GM19023 (cell line): ENCODE measurements at regions not wholly inside any gene's neighbourhood (a gene's known extent, or its start where the extent isn't known, plus 50 kb on each side); places are given as distances from the start of the nearest gene placed in this dataset.

Experiments
- ATAC-seq: cut with Tn5 transposase; IDR thresholded peaks from one replicate; pipeline ENCODE4 v1.9.1; 2021; ENCODE audit warnings: mild to moderate bottlenecking, moderate library complexity; ENCODE audit not compliant: unreplicated experiment

DNA sequence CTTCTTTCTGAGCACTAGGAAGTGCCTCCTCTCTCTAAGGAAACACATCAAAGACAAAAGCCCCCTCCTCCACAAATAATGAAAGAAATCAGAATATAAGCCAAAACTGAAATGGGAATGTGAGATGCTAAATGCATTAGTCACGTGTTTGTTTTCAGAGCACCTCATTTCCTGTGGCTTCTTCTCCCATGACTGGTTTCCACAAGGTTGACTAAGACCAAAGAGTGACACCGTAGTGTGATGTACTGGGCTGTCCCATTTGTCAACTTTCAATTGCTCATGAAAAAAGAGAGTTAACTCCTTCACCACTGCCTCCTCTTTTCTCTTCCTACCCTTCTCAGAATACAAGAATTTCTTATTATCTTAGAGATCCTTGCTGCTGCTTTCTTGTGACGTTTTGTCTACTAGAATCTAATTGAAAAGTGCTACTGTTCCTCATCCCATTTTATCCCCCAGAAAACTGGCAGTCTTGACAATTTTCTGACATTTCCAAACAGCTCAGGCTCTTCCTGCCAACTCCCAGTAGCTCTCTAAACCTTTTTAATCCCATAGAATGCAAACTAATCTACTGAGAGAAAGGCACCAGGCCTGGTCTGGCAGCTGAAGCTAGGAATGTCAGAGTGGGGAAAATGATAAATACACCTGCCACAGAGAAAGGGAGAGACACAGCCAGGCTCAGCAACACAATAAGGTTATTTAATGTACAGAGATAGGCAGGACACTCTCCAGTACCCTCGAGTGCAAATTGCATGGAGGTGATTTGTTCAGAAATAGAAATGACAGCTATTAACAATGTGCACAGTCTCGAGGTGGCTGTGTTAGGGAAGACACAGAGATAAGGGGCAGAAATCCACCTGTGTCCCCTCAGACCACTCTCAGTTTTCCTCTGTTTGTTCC is 671.7 kb upstream of the NRSN1 start:
- ATAC-seq: no peak

DNA sequence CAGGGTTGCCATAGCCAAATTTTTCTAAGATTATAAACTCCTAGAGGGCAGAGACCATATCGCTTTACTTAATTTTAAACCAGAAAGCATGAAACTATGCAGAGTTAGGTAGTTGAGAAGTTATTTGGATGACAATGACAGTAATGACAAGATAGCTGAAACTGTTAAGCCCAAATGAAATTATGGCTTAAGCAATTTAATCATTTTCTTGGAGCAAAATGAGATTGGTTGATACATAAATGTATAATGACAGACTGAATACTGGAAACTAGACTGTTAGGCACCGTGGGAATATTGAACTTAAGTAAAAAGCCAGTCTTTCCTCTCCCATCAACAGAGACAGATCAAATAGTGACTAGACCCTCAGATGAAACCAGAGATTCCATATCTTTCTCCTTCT is 670.3 kb upstream of the NRSN1 start:
- ATAC-seq: no peak

DNA sequence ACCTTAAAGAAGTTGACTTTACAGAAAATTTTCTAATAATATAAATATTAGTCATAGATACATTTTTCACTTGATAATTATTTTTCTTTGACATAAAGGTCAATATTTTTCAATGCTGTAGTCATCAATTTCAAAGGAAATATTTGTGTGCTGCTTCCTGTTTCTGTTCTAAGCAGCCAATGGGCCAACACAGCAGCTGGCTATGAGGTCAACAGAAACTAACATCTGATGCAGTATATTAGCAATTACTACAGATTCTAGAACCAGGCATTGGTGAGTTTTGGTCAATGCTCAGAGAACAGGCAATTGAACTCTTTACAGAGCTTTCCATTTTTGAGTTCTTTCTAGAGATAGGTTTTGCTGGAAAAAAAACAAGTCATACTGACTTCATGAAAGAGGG is 669.6 kb upstream of the NRSN1 start:
- no peak for ATAC-seq

DNA sequence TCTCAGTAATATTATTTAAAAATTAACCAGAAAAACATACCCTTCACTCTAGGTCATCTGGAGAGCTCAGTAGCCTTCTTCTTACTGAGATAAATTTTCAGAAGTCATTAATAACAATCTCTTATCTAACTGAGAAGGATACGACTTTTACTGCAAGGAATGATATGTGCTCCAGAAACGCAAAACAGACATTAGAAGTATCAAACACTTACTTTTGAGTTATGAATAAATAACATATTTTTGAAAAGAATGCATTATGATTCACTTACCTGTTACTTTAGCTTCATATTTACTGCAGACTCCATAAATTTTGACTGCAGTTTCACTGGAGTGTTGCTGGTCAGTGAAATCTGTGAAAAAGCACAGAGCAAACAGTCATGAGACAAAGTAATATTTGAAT is 668.7 kb upstream of the NRSN1 start:
- no peak for ATAC-seq

DNA sequence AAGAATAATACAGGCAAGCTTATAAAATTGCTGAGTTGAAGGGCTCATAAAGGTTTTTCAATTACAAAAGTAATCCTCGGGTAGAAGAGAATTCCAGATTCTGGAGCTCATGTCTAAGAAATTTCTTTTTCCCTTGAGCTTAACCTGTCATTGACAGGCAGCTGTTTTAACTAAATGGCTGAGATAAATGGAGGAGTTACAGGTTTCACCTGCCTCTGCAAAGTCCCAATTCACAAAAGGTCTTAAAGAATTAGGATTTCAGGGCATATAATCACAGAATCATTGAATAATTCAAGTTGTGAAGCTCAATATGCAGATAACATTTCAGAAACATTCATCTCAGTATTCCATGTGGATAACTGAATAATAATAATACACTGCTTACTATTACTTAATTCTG is 660.1 kb upstream of the NRSN1 start:
- ATAC-seq: no peak

DNA sequence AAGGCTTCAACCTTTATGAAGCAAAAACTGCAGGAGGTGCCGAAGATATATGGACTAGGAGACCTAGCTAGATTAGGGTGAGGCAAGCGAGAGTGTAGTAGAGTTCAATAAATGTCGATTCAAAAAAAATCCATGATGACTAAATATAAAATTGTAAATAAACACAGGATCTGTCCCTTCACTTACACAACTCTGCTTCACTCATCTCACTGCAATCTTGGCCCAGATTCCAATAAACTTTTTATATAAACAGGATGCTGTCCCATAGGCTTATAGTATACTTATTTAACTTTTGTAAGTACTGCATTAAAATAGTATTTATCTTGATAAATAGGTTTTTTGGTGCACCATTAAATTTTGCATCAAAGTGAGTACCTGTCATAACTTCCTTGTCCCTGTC is 648.4 kb upstream of the NRSN1 start:
- ATAC-seq: no peak

DNA sequence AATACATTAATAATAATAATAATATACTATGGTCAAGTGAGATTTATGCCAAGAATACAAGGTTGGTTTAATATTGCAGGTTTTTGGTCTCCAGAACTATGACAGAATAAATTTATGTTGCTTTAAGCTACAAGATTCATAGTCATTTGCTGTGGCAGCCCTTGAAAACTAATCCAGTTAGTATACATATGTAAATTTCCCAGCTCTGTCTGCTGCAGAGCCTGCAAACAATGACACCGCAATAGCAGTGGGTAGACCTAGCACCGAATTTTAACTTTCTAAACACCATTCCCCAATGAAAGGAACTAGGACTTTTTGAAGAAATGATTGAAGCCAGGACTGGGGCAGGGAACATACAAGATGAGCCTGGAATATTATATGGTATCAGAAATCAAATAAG is 647.7 kb upstream of the NRSN1 start:
- ATAC-seq: no peak

DNA sequence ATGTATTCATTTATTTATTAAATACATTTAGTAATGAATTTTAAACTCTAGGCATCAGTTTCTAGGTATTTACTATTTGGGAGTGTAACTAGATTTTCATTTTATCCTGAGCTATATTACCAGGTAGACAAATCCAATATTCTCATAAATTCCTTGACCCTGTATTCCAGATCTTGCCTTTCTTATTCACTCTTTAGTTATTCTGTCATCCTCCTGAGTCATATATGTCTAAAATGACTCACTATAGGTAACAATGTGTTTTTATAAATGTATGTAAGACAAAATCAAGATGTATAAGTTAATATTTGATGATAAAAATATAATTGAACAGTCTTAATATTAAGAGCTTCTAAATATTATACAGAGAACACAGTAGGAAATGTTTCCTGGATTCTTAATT is 642.1 kb upstream of the NRSN1 start:
- ATAC-seq: no peak

DNA sequence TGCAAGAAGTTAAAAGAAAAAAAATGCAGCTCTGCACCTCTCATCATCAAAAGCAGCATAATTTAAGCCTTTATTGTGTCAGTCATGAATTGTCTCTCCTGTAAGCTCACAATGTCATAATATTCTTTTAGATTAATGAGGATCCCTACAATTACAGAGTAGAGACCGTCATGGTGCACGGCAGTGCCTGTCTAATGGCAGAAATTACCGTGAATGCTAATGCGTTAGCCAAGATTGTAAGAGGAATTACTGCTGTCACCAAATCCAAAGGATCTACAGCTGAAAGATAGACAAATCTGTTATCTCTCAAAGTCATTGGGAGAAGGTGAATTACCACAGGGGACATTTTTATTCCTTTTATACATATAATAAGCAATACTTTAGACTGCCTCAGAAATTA is 631.6 kb upstream of the NRSN1 start:
- no peak for ATAC-seq

DNA sequence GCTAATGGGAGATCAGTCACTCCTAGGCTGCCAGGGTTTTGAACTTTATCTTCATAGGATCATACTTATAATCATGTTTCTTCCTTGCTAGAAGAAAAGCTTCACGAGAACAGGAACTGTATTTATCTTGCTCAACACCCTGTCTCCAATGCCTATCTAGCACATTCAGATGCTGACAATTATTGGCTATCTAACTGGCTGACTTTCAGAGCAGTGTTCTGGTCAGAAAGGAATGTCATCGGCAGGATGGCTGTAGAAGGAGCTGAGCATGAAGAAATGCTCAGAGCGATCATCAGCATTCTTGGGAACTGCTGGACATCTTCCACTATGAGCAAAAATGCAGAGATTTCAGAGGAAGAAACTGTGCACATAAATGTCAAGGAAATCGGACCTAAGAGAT is 628.0 kb upstream of the NRSN1 start:
- ATAC-seq: no peak

DNA sequence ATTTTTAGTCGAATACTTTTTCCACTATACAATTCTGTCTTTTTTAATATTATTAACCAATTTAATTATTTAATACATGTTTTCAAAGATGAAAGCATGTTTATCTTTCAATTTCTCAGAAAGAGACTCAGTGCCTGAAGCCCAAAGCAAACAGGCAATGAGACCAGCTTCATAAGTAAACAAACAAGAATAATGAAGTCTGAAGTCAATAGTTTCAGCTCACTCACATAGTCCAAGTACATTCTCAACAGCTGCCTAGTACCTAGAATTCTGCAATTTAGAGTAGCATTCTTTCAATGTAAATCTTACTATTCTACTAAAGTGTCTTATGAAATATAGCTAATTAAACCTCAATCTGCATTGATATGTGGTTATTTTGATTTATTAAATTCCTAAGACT is 626.5 kb upstream of the NRSN1 start:
- ATAC-seq: no peak

DNA sequence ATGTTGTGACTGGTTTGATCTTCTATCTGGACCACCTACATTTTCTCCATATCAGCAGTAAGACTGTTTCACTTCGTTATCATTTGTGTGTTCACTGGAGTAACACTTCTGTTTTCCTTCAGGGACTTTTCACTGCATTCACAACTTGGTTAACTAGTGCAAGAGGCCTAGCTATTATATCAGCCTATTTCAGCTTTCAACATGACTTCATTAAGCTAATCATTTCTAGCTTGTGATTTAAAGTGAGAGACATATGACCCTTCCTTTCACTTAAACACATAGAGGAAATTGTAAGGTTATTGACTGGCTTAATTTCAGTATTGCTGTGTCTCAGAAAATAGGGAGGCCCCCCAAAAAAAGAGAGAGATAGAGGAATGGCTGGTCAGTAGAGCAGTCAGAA is 622.8 kb upstream of the NRSN1 start:
- no peak for ATAC-seq

DNA sequence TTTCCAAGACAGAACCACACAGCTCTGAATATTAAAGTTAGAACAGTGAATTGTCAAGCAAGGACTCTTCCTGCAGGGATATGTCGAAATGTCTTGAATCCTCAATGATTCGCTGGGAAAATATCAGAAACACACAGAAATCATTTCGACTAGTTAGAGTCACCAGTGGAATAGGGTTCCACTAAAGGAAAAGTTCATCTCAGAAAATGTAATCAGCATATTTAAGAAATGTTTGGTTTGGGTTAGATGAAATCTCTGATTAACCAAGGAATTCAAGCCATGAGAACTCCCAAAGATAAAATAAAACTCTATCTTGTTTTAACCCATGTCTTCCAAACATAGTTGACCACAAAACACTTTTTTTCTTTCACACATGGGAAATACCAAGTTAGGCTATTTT is 621.0 kb upstream of the NRSN1 start:
- ATAC-seq: no peak

DNA sequence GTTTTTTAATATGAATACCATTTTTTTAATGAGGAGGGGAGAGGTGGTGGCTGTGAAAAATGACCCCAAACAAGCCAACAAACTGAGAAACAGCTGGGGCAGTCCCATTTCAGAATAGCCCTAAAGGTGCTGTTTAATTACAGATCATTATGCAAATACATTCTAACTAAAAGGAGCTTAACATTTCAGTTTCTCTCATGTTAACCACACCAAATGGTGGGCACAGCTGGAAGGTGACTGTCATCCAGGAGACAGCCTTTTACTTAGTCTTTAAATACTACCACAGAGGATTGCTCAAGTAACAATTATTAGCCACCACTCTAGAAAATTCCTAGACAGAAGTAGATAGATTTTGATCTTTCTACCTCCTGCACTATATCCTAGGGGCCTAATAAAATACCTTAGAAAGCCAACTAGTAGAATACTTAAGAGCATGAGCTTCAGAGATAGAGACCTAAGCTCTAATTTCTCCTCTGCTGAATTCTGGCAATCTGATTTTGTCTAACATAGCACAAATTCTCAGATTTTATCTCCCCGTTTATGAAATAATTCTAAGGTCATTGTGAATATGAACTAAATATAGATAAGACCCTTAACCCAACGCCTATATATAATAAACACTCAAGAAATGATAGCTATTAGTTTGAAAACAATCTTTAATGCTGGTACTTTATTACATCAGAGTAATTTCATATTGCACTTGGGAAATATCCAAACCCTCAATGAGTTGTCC is 615.1 kb upstream of the NRSN1 start:
- no peak for ATAC-seq

DNA sequence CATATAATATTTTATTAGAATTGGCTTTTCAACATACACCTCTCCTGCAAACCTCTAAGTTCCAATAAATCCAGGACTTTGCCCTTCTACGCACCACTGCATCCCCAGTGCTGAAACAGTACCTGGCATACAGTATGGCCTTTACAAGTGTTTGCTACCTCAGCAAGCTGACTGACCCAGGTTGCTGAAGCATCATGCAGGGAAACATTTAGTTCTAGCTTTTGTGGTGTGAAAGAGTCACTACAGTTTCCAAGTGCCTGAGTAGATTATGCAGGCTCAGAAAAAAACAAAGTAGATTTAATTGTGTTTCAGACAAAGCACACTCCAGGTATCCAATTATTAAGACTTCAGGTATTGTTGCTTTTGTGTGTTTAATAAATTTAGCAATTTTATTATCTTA is 614.2 kb upstream of the NRSN1 start:
- no peak for ATAC-seq

DNA sequence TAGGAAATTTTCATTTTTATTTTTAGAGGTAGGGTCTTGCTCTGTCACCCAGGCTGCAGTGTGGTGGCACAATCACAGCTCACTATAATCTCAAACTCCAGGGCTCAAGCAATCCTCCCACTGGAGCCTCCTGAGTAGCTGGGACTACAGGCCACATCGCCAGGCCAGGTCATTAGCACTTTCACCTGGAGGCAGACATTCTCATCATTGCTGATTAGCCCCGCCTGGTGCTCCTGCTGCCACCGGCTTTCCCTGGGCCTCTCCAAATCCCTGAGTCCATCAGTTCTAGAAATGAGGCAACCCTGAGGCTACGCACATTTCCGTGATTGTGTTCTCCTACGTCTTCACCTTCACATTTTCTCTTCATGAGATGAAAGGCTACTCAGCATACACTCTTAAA is 607.7 kb upstream of the NRSN1 start:
- no peak for ATAC-seq

DNA sequence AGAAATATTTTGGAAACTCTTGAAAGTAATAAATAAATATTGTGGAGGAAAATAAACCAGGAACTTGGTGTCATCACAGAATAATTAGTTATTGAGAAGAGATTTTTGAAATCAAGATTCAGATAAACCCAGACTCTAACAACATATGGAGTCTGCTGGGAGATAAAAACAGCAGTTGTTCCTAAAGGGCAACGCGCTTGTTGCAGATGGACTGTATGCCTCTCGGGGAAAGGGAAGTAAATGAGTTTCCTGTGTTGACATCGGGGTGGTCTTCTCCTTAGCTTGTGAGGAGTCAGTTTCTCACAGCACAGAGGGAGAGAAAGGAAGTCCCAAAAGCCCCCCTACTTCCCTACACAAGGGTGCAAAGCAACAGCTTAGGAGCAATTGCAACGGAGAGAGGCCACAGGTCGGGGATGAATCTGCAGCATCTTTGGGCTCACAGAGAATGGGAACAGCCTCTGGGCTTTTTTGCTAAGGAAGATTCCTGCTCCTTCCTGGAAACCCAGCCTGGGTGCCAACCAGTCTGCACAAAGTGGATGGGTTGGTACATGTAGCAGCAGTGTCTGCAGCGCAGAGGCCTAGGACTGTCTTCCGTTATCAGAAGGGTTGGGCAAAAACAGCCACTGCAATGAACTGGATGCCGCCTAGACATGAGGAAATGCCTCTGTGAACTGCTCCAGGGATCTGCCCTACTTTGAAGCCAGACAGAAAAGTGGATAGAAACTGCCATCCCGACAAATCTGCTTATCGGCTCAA is 603.0 kb upstream of the NRSN1 start:
- ATAC-seq: no peak

DNA sequence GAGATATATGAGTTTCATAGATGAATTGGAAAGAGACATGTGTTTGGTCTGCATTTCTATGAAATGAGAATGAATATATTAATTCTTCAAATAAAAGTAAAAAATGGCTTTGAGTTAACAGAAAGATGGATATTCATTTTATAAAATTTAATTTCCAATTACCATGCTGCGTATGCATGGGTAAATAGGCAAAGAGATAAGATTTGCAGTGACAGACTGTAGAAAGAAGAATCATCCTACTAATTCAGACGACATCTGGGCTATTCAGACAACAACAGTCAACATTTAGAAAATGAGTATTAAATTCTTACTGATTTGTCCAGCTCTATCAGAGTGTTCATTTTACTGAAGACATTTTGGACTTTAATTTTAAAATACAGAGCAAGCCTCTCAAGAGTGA is 602.2 kb upstream of the NRSN1 start:
- ATAC-seq: no peak

DNA sequence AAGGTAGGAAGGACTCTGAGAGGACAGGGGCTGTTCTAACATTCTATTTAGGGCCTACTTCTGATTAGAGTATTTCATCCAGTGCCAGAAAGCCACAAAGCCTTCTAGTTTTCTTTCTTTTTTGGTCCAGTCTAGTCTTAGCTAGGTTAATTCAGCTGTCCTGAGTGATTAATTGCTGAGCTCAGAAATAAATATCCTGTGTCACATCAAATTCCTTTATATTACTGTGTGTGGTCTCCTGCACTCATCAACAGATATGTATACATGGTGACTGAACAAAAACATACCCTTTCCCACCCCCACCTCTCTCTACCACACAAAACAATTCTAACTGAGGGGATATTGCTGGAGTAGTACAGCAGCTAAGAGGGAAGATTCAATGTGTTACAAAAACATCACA is 601.5 kb upstream of the NRSN1 start:
- ATAC-seq: no peak

DNA sequence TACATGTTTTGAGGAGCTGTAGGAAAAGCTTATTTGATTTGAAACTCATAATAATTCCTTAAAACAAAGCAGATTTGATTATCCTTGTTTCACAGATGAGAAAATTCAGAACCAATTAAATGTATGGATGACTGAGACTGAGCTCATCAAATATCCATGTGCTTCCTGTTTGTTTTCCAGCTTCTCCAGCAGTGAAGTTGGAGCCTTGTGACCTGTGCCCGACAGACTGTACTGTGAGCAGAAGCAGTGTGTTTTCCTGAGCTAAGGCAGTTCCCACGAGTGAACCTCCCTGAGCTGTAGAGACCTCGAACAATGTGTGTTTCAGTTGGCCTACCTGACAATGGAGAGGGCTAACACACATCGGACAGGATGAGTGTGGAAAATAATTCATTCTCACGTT is 599.5 kb upstream of the NRSN1 start:
- no peak for ATAC-seq

DNA sequence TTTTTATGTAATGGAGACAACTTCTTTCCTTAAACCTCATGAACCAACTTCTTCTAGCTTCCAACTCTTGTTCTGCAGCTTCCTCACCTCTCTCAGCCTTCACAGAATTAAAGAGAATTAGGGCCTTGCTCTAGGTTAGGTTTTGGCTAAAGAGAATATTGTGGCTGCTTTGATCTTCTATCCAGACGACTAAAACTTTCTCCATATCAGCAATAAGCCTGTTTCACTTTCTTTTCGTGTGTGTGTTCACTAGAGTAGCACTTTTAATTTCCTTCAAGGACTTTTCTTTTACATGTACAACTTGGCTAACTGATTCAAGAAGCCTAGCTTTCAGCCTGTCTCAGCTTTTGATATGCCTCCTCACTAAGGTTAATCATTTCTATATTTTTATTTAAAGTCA is 596.1 kb upstream of the NRSN1 start:
- no peak for ATAC-seq

DNA sequence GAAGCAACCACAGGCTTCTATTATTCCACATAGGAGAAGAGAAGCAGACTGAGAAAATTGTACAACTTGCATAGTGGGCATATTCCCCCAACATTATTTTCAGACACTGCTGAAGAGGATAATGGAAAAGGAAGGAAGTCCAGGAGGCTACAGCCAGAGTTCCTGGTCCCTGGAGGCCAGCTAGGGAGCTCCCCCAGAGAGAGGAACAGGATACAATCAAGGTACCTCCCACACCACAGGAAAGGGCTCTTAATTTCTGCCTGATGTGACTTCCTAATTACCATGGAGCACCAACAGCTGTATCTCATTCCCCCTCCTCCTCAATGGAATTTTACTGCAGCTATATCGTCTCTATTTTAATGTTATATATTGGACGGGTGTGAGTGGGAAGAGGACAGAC is 594.3 kb upstream of the NRSN1 start:
- no peak for ATAC-seq
